ENCODE measurements at regions not wholly inside any gene's neighbourhood (a gene's known extent, or its start where the extent isn't known, plus 50 kb on each side); places are given as distances from the start of the nearest gene placed in this dataset.

DNA sequence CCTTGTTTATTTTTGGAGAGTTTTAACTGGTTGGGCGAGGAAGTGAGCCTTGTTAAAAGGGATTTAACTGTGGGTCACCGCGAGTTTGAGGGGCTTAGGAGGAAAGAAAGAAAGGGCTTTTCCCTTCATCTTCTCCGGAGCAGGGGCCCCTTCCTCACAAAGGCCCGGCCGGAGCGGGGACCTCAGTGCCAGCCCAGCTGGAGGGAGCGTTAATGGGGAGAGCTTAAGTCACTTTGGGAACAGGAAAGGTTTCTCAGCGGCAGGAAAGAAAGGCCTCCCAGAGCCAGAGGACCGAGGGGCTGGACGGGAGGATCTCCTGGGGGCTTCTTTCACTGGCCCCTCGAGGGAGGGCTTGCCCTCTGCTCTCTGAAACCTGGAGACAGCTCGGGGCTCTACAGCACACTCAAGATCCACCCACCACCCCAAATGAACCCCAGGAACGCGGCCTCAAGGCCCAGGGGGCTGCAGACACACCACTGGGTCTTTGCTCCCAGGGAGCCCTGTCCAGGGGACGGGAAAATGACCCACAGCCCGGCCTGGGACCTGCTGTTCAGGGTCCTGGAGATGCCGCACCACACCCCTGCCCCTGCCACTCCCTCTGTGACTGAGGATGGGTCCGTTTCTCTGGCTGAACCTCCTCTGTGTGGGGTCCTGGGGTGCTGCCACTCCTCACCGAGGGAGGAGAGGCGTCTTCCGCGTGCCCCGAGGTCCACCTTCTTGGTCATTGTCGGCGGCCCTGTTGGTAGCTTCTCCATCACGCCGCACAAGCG, 128.3 kb downstream of the URI1 start (continued):
- peak; percentile 45; the same call in 1 of the 2 replicates for TF ChIP-seq ZIC2 (tag by site-specific recombination; IDR thresholded peaks at IDR 0.05)
- TF ChIP-seq, protein P1, sequence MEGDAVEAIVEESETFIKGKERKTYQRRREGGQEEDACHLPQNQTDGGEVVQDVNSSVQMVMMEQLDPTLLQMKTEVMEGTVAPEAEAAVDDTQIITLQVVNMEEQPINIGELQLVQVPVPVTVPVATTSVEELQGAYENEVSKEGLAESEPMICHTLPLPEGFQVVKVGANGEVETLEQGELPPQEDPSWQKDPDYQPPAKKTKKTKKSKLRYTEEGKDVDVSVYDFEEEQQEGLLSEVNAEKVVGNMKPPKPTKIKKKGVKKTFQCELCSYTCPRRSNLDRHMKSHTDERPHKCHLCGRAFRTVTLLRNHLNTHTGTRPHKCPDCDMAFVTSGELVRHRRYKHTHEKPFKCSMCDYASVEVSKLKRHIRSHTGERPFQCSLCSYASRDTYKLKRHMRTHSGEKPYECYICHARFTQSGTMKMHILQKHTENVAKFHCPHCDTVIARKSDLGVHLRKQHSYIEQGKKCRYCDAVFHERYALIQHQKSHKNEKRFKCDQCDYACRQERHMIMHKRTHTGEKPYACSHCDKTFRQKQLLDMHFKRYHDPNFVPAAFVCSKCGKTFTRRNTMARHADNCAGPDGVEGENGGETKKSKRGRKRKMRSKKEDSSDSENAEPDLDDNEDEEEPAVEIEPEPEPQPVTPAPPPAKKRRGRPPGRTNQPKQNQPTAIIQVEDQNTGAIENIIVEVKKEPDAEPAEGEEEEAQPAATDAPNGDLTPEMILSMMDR (tag by site-specific recombination; IDR thresholded peaks at IDR 0.05), result no peak
- TF ChIP-seq, protein P2, sequence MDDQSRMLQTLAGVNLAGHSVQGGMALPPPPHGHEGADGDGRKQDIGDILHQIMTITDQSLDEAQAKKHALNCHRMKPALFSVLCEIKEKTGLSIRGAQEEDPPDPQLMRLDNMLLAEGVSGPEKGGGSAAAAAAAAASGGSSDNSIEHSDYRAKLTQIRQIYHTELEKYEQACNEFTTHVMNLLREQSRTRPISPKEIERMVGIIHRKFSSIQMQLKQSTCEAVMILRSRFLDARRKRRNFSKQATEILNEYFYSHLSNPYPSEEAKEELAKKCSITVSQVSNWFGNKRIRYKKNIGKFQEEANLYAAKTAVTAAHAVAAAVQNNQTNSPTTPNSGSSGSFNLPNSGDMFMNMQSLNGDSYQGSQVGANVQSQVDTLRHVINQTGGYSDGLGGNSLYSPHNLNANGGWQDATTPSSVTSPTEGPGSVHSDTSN (CRISPR knock-in tag; IDR thresholded peaks at IDR 0.05), result no peak
- TF ChIP-seq, protein P3, sequence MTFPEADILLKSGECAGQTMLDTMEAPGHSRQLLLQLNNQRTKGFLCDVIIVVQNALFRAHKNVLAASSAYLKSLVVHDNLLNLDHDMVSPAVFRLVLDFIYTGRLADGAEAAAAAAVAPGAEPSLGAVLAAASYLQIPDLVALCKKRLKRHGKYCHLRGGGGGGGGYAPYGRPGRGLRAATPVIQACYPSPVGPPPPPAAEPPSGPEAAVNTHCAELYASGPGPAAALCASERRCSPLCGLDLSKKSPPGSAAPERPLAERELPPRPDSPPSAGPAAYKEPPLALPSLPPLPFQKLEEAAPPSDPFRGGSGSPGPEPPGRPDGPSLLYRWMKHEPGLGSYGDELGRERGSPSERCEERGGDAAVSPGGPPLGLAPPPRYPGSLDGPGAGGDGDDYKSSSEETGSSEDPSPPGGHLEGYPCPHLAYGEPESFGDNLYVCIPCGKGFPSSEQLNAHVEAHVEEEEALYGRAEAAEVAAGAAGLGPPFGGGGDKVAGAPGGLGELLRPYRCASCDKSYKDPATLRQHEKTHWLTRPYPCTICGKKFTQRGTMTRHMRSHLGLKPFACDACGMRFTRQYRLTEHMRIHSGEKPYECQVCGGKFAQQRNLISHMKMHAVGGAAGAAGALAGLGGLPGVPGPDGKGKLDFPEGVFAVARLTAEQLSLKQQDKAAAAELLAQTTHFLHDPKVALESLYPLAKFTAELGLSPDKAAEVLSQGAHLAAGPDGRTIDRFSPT (tag by site-specific recombination; IDR thresholded peaks at IDR 0.05), result no peak
- TF ChIP-seq ZNF391 (tag by site-specific recombination; IDR thresholded peaks at IDR 0.05; ENCODE audit: borderline replicate concordance, low read depth), result no peak
- TF ChIP-seq, protein P4, sequence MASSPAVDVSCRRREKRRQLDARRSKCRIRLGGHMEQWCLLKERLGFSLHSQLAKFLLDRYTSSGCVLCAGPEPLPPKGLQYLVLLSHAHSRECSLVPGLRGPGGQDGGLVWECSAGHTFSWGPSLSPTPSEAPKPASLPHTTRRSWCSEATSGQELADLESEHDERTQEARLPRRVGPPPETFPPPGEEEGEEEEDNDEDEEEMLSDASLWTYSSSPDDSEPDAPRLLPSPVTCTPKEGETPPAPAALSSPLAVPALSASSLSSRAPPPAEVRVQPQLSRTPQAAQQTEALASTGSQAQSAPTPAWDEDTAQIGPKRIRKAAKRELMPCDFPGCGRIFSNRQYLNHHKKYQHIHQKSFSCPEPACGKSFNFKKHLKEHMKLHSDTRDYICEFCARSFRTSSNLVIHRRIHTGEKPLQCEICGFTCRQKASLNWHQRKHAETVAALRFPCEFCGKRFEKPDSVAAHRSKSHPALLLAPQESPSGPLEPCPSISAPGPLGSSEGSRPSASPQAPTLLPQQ (tag by site-specific recombination; IDR thresholded peaks at IDR 0.05), result no peak
- TF ChIP-seq, protein P5, sequence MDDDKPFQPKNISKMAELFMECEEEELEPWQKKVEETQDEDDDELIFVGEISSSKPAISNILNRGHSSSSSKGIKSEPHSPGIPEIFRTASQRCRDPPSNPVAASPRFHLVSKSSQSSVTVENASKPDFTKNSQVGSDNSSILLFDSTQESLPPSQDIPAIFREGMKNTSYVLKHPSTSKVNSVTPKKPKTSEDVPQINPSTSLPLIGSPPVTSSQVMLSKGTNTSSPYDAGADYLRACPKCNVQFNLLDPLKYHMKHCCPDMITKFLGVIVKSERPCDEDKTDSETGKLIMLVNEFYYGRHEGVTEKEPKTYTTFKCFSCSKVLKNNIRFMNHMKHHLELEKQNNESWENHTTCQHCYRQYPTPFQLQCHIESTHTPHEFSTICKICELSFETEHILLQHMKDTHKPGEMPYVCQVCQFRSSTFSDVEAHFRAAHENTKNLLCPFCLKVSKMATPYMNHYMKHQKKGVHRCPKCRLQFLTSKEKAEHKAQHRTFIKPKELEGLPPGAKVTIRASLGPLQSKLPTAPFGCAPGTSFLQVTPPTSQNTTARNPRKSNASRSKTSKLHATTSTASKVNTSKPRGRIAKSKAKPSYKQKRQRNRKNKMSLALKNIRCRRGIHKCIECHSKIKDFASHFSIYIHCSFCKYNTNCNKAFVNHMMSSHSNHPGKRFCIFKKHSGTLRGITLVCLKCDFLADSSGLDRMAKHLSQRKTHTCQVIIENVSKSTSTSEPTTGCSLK (tag by site-specific recombination; IDR thresholded peaks at IDR 0.05), result no peak
- no peak for TF ChIP-seq ZNF2 (tag by site-specific recombination; IDR thresholded peaks at IDR 0.05)
- no peak for TF ChIP-seq ZNF37A (tag by site-specific recombination; IDR thresholded peaks at IDR 0.05)
- TF ChIP-seq ZNF747 (tag by site-specific recombination; IDR thresholded peaks at IDR 0.05), result no peak
- TF ChIP-seq ZNF394 (tag by site-specific recombination; IDR thresholded peaks at IDR 0.05; ENCODE audit: borderline replicate concordance), result no peak

DNA sequence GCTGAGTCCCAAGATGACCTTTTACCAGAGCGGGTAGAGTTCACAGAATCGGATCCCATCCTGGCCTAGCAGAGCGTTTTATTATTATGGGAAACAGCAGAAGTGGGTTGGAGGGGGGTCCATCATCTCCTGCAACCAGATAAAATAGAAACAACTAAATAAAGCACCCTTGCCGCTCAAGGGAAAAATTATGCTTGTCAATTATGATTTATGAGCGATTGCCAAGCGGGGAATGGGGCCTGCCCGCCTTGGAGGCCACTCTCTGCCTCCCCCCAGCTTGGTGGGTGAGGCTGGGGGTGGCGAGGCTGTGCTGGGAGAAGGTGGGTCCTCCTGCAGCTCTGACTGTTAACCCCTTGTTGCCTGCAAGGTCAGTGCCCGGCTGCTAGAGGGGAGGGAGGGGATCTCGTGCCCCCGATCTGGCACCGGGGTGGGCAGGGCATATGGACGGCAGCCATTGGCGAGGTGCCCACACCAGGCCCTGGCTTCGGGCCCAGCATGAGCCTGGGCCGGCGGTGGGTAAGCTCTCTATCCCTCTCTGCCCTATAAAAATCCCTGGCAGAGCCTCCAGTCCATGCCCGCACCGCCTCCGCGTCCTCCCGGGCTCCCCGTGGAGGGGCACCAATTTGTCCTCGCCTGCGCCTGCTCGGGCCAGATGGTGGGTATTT, 129.1 kb downstream of the URI1 start:
- Histone ChIP-seq H3K36me3 (ENCODE audit: control insufficient read depth in 2 of 2, insufficient read depth in 1 of 2, low read length in 2 of 2) (no peaks in the 10 kb centered on the region), H3K4me3 (ENCODE audit: low read depth, low read length) (no peak overlapping the region), H3K9me3 (ENCODE audit: control insufficient read depth, insufficient read depth, low read depth, low read length) (no peaks in the 10 kb centered on the region), H3K27ac (ENCODE audit: extremely low read depth, low read depth, low read length) (no peak overlapping the region), H3K4me1 (ENCODE audit: control insufficient read depth, insufficient read depth, low read length) (no peaks in the 10 kb centered on the region; the same call in 1 of the 2 replicates)
- TF ChIP-seq ZFHX2 (tag by site-specific recombination; conservative IDR thresholded peaks at IDR 0.05), result 0 out of 2 replicates have a peak, but pooled peaks have one; percentile 30
- no peak for TF ChIP-seq PRDM1 (tag by site-specific recombination; IDR thresholded peaks at IDR 0.05)
- TF ChIP-seq, protein P3 (tag by site-specific recombination; IDR thresholded peaks at IDR 0.05), result peak; percentile 20; the same call in 1 of the 2 replicates
- TF ChIP-seq ZNF335 (tag by site-specific recombination; conservative IDR thresholded peaks at IDR 0.05), result 0 out of 2 replicates have a peak, but pooled peaks have one; percentile 26
- no peak for TF ChIP-seq ZNF560 (tag by site-specific recombination; IDR thresholded peaks at IDR 0.05; ENCODE audit: borderline replicate concordance)
- CTCF ChIA-PET, result interaction anchor here (1.1 to 1.5 kb wide), 2 partner anchors 15 to 594 kb away, joined by 4 to 5 read pairs; no protein-coding TSS in a partner anchor
- POLR2A ChIA-PET, result no interaction called here
